Smooth muscle cell (in vitro differentiated cells): ENCODE measurements at regions not wholly inside any gene's neighbourhood (a gene's known extent, or its start where the extent isn't known, plus 50 kb on each side); places are given as distances from the start of the nearest gene placed in this dataset.
"Not testable (repeated sequence)": the region's sequence is repeated elsewhere in the genome, so short reads cannot be mapped to it uniquely, and the experiment has no call there.

Experiments used
- DNase-seq: peaks from one replicate; lab custom pipeline; 2025; ENCODE audit not compliant: unreplicated experiment; lab: John Stamatoyannopoulos, UW
- H2AFZ ChIP-seq: fragments of 200-600 bp; sonication (generic); 2 replicates; pipeline ENCODE4 v1.6.0; 2016; ENCODE audit warnings: antibody characterized with exemption, low read depth, mild to moderate bottlenecking
- H3F3A ChIP-seq: fragments of 200-600 bp; sonication (generic); 2 replicates; pipeline ENCODE4 v1.6.0; 2017; ENCODE audit warnings: antibody characterized with exemption, low read depth
- H3K27ac ChIP-seq: fragments of 200-600 bp; sonication (generic); 2 replicates; pipeline ENCODE4 v1.5.1; 2016; ENCODE audit warnings: low read depth, mild to moderate bottlenecking
- H3K27me3 ChIP-seq: fragments of 200-600 bp; sonication (generic); 2 replicates; pipeline ENCODE4 v1.6.1; 2016; ENCODE audit warnings: low read depth, mild to moderate bottlenecking
- H3K36me3 ChIP-seq: fragments of 200-600 bp; sonication (generic); 2 replicates; pipeline ENCODE4 v1.5.1; 2016; ENCODE audit warnings: low read depth
- H3K4me1 ChIP-seq: fragments of 200-600 bp; sonication (generic); 2 replicates; pipeline ENCODE4 v1.5.1; 2016; ENCODE audit warnings: low read depth
- H3K4me2 ChIP-seq: fragments of 200-600 bp; sonication (generic); 2 replicates; pipeline ENCODE4 v1.6.0; 2016; ENCODE audit warnings: mild to moderate bottlenecking
- H3K4me3 ChIP-seq: fragments of 200-600 bp; sonication (generic); 2 replicates; pipeline ENCODE4 v1.5.1; 2016; ENCODE audit warnings: mild to moderate bottlenecking
- H3K79me2 ChIP-seq: fragments of 200-600 bp; sonication (generic); 2 replicates; pipeline ENCODE4 v1.6.0; 2016; ENCODE audit warnings: low read depth, mild to moderate bottlenecking
- H3K9ac ChIP-seq: fragments of 200-600 bp; sonication (generic); 2 replicates; pipeline ENCODE4 v1.6.0; 2016; ENCODE audit warnings: low read depth
- H3K9me3 ChIP-seq: fragments of 200-600 bp; sonication (generic); replicated peaks from 2 replicates; pipeline ENCODE4 v1.5.1; 2016; ENCODE audit warnings: low read depth
- H4K20me1 ChIP-seq: fragments of 200-600 bp; sonication (generic); 2 replicates; pipeline ENCODE4 v1.6.0; 2016; ENCODE audit warnings: low read depth
- WGBS: methylation state at CpG from one replicate; pipeline ENCODE4 v1.1.7; 2016; ENCODE audit warnings: low lambda C conversion rate; 5-methylcytosine and 5-hydroxymethylcytosine counted together
- TF ChIP-seq, protein P1 (sequence below): fragments of 200-600 bp; sonication (generic); IDR thresholded peaks from 2 replicates; pipeline ENCODE4 v1.5.1; 2017; ENCODE audit warnings: borderline replicate concordance, mild to moderate bottlenecking, antibody characterized with exemption; ENCODE audit not compliant: insufficient read depth, poor library complexity, severe bottlenecking

DNA sequence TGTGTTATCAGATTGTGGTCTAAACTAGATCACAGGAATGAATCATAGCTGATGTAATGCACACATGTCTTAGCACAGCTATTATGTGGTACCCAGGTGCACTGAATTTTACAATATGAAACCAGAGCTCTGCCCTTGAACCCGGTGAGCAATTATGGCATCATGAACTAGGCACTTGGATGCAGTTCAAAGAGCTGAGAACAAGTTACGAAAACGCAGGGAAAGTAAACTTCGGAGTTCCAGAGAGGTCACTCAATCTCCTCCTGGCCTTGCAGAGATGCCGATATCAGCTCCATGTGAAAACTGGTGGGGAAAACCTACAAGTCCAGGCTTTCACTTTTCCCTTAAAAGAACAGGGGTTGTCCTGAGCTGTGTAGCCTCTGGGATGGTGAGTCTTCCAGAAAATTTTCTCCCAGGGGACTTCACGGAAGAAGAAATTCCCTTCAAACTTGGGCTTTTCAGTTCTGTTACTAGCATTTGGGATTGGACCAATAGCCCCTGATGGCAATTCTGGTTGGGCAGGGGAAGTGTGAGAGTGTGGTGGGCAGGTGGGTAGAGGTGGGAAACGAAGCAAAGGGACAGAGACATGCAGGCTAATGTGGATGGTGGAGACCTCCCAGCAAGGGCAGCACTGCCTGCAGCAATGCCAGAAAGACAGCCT, 71.1 kb upstream of the SH3BP4 start:
- peaks cover 14% of the 10 kb centered on the region for H3F3A ChIP-seq
- no peaks in the 10 kb centered on the region for H3K27me3 ChIP-seq
- H3K9me3 ChIP-seq = no peaks in the 10 kb centered on the region
- H4K20me1 ChIP-seq = no peaks in the 10 kb centered on the region
- no peak overlapping the region for H3K4me3 ChIP-seq
- H2AFZ ChIP-seq = peak overlapping the region; percentile 38
- peak overlapping the region; percentile 18 for H3K27ac ChIP-seq
- no peaks in the 10 kb centered on the region for H3K79me2 ChIP-seq
- H3K9ac ChIP-seq = no peak overlapping the region
- peak overlapping the region; percentile 65 for H3K4me2 ChIP-seq
- H3K4me1 ChIP-seq = peaks cover 11% of the 10 kb centered on the region
- WGBS = 48% methylated on average over 7 of the region's 7 CpGs
- no peaks in the 10 kb centered on the region for H3K36me3 ChIP-seq
- TF ChIP-seq, protein P1, sequence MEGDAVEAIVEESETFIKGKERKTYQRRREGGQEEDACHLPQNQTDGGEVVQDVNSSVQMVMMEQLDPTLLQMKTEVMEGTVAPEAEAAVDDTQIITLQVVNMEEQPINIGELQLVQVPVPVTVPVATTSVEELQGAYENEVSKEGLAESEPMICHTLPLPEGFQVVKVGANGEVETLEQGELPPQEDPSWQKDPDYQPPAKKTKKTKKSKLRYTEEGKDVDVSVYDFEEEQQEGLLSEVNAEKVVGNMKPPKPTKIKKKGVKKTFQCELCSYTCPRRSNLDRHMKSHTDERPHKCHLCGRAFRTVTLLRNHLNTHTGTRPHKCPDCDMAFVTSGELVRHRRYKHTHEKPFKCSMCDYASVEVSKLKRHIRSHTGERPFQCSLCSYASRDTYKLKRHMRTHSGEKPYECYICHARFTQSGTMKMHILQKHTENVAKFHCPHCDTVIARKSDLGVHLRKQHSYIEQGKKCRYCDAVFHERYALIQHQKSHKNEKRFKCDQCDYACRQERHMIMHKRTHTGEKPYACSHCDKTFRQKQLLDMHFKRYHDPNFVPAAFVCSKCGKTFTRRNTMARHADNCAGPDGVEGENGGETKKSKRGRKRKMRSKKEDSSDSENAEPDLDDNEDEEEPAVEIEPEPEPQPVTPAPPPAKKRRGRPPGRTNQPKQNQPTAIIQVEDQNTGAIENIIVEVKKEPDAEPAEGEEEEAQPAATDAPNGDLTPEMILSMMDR = no peak
- DNase-seq = no peak

DNA sequence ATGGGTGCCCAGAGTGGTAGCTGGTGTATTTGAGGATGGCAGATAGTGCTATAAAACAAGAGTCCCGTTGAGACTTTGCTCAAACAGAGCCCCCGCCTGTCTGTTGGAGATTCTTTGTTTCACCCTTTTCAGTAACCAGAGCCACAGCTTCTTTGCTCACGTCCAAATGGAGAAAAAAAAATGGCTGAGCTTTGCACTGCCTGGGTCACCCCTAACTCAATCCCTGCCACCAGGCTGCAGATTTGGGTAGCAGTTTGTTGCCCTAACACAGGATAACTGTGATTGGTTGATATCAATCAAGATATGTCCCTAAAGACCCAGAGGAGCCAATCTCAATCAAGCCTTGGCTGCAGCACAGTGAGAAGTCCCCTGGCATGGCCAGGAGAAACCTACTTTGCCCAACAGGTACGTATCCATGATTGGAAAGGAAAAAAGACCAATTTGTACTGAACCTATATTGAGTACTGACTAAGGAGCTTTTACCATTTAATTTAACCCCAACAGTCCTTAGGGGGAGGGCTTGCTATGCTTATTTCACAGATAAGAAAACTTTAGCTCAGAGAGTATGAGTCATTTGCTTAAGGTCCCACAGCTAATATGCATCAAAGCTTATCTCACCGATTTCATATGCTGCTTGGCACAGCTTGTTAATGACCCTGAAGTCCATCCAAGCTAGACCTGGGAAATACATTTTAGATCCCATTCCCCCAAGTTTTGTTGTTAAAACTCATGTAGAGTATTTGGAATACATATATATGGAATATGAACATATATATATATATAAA, 72.0 kb upstream of the SH3BP4 start:
- TF ChIP-seq, protein P1 = no peak
- Histone ChIP-seq H3F3A (peaks cover 14% of the 10 kb centered on the region), H3K36me3 (no peaks in the 10 kb centered on the region), H3K27me3 (no peaks in the 10 kb centered on the region), H3K9me3 (no peaks in the 10 kb centered on the region), H3K4me1 (peaks cover 6% of the 10 kb centered on the region), H3K27ac (peak overlapping the region; percentile 18), H2AFZ (no peak overlapping the region), H3K4me3 (no peak overlapping the region), H3K9ac (no peak overlapping the region), H3K4me2 (peak overlapping the region; percentile 65), H4K20me1 (no peaks in the 10 kb centered on the region), H3K79me2 (no peaks in the 10 kb centered on the region)
- DNase-seq = no peak
- 74% methylated on average over 5 of the region's 5 CpGs for WGBS

DNA sequence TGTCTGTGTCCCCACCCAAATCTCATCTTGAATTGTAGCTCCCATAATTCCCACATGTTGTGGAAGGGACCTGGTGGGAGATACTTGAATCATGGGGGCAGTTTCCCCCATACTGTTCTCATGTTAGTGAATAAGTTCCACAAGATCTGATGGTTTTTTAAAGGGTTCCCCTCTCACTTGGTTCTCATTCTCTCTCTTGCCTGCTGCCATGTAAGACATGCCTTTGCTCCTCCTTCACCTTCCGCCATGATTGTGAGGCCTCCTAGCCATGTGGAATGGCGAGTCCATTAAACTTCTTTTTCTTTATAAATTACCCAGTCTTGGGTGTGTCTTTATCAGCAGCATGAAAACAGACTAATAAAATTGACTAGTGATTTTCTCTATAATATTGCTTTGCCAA, 75.2 kb upstream of the SH3BP4 start:
- H3K9ac ChIP-seq, H3K79me2 ChIP-seq, H3K4me2 ChIP-seq, H3K36me3 ChIP-seq, H3K27ac ChIP-seq, H3K9me3 ChIP-seq, H4K20me1 ChIP-seq, DNase-seq, H3K4me1 ChIP-seq, H3K27me3 ChIP-seq, H3K4me3 ChIP-seq, H2AFZ ChIP-seq: not testable (repeated sequence)
- WGBS = 100% methylated on average over 2 of the region's 2 CpGs
- H3F3A ChIP-seq = peaks cover 11% of the 10 kb centered on the region

DNA sequence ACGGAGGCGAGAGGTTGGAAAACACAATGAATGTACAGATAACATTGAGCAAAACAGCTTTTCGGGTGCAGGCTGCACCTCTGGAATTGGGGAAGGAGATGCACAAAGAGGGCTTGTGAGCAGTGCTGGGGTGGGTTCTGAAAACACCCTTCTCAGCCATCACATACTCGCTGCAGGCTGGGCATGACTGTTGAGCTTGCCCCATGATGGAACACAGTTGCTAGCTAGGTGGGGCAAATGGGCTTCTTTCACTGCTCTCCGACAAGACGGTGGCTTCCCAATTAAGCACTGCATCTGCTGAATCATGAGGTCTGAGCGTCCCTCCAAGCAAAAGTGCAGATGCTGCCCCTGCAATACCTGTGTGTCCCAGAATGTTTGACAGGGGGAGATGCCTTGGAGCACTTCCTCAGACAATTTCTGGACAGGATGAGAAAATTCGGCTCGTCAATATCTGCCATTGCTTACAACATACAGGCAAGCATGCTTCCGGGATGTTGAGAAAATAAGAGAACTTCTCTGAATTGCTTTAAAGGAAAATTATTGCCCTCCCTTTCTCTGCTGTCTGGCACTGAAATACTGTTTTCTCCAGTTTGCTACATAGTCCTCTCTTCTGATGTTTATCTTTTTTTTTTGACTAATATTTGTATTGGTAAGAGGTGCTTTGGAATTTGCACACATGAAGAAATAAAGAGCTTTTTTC, 77.3 kb upstream of the SH3BP4 start:
- Histone ChIP-seq H3K27ac (peak overlapping the region; percentile 41), H3K79me2 (no peaks in the 10 kb centered on the region), H3K9ac (no peak overlapping the region), H4K20me1 (no peaks in the 10 kb centered on the region), H3K4me1 (no peaks in the 10 kb centered on the region), H2AFZ (peak overlapping the region; percentile 11), H3F3A (no peaks in the 10 kb centered on the region), H3K9me3 (no peaks in the 10 kb centered on the region), H3K4me3 (no peak overlapping the region), H3K27me3 (no peaks in the 10 kb centered on the region), H3K36me3 (no peaks in the 10 kb centered on the region), H3K4me2 (peak overlapping the region; percentile 32)
- no peak for DNase-seq
- WGBS = 77% methylated on average over 10 of the region's 10 CpGs
- TF ChIP-seq, protein P1 = no peak
